ENCODE measurements at regions not wholly inside any gene's neighbourhood (a gene's known extent, or its start where the extent isn't known, plus 50 kb on each side); places are given as distances from the start of the nearest gene placed in this dataset.

- Histone ChIP-seq H3K18ac (ENCODE audit: low read depth, low read length) (no peak overlapping the region), H2AK9ac (replicated peaks; ENCODE audit: low read depth, low read length, poor library complexity) (no peak overlapping the region), H4K8ac (ENCODE audit: low read depth in 2 of 2, low read length in 2 of 2) (no peak overlapping the region), H3K56ac (ENCODE audit: extremely low read depth, insufficient read depth, low read length) (no peak overlapping the region), H2BK120ac (ENCODE audit: low read depth, low read length) (no peak overlapping the region), H3K4me3 (ENCODE audit: insufficient read depth, low read depth, low read length) (no peak overlapping the region), H2BK15ac (ENCODE audit: low read depth, low read length) (no peak overlapping the region), H3K9me1 (ENCODE audit: insufficient read depth, low read length) (no peaks in the 10 kb centered on the region; the same call in 1 of the 2 replicates), H3K79me1 (ENCODE audit: low read depth in 1 of 2, low read length in 2 of 2) (no peaks in the 10 kb centered on the region), H3K4me1 (ENCODE audit: control insufficient read depth, insufficient read depth, low read length) (no peaks in the 10 kb centered on the region), H3K23ac (ENCODE audit: low read depth, low read length) (no peak overlapping the region), H3K9ac (ENCODE audit: low read depth, low read length) (no peak overlapping the region), H3K36me3 (ENCODE audit: control insufficient read depth, insufficient read depth, low read length) (no peaks in the 10 kb centered on the region), H2BK20ac (ENCODE audit: low read depth, low read length) (no peak overlapping the region), H4K20me1 (ENCODE audit: insufficient read depth, low read length) (no peaks in the 10 kb centered on the region), H3K4me2 (ENCODE audit: low read depth, low read length) (no peak overlapping the region), H3K9me3 (ENCODE audit: control insufficient read depth, insufficient read depth, low read length) (peaks cover 4% of the 10 kb centered on the region; the same call in 1 of the 2 replicates), H2BK5ac (ENCODE audit: low read depth, low read length, poor library complexity, severe bottlenecking) (no peak overlapping the region), H2AK5ac (ENCODE audit: low read depth, low read length) (no peak overlapping the region), H3K14ac (replicated peaks; ENCODE audit: low read depth, low read length) (no peak overlapping the region), H3K27me3 (ENCODE audit: control insufficient read depth, insufficient read depth, low read length) (no peaks in the 10 kb centered on the region), H4K5ac (ENCODE audit: low read depth, low read length) (no peak overlapping the region), H4K91ac (ENCODE audit: insufficient read depth, low read depth, low read length) (no peak overlapping the region), H3K27ac (ENCODE audit: insufficient read depth, low read length) (no peak overlapping the region), H2AFZ (replicated peaks; ENCODE audit: low read length, poor library complexity) (no peak overlapping the region), H3K4ac (ENCODE audit: low read depth, low read length) (no peak overlapping the region)
- POLR2A ChIA-PET (ENCODE audit: unreplicated experiment), result no interaction called here
- WGBS, 2 experiments (ENCODE audit: extremely low coverage in 2 of 2, insufficient read length in 1 of 2), result 80% methylated on average over 1 of the region's 2 CpGs; no CpG with 5 or more reads in 1 of the 2 experiments
- TF ChIP-seq MAZ (IDR thresholded peaks at IDR 0.05; ENCODE audit: borderline replicate concordance, low read depth, low read length) (no peak), RCOR1 (IDR thresholded peaks at IDR 0.05; ENCODE audit: insufficient replicate concordance, low read length) (no peak), CTCF (conservative IDR thresholded peaks at IDR 0.05; ENCODE audit: low read depth, low read length) (no peak), CEBPB (IDR thresholded peaks at IDR 0.05; ENCODE audit: low read depth, low read length) (no peak), SMC3 (IDR thresholded peaks at IDR 0.05; ENCODE audit: low read depth, low read length) (no peak), CHD1 (IDR thresholded peaks at IDR 0.05; ENCODE audit: low read depth, low read length) (no peak), MXI1 (IDR thresholded peaks at IDR 0.05; ENCODE audit: borderline replicate concordance, low read depth, low read length) (no peak), RAD21 (IDR thresholded peaks at IDR 0.05; ENCODE audit: low read length) (no peak), RFX5 (IDR thresholded peaks at IDR 0.05; ENCODE audit: low read depth, low read length) (no peak), USF2 (IDR thresholded peaks at IDR 0.05; ENCODE audit: low read depth, low read length) (no peak), NFE2L2 (IDR thresholded peaks at IDR 0.05; ENCODE audit: low read depth, low read length) (no peak), BHLHE40 (IDR thresholded peaks at IDR 0.05; ENCODE audit: low read depth, low read length) (no peak), FOS (IDR thresholded peaks at IDR 0.05; ENCODE audit: low read depth, low read length) (no peak), ELK1 (IDR thresholded peaks at IDR 0.05; ENCODE audit: borderline replicate concordance, low read depth, low read length) (no peak), POLR2A (IDR thresholded peaks at IDR 0.05; ENCODE audit: low read depth, low read length) (no peak), MAFK (IDR thresholded peaks at IDR 0.05; ENCODE audit: low read depth, low read length) (no peak)
- no peak for DNase-seq
- no TSS peak for BruUV-seq (replicated peaks)
- intact Hi-C loops (cut with micrococcal nuclease), result no loop called here
- ATAC-seq (ENCODE audit: low read depth), result no peak
- CTCF ChIA-PET, result no interaction called here
- dilution Hi-C loops (cut with HindIII; ENCODE audit: low sequenced_read_pairs, unreplicated experiment), result no loop called here
- in situ Hi-C loops (cut with MboI; ENCODE audit: low sequenced_read_pairs), result no loop called here
Measured at GRCh38 chr9:88702985-88703384, 168.0 kb downstream of the NXNL2 start.

Data from IMR-90 (cell line).